ENCODE measurements at regions not wholly inside any gene's neighbourhood (a gene's known extent, or its start where the extent isn't known, plus 50 kb on each side); places are given as distances from the start of the nearest gene placed in this dataset.
A peak's percentile ranks its signal among the peaks of the same experiment; 100 is the strongest.
"Not testable (repeated sequence)": the region's sequence is repeated elsewhere in the genome, so short reads cannot be mapped to it uniquely, and the experiment has no call there.

- peaks cover 47% of the 10 kb centered on the region for H3K4me1 Mint-ChIP-seq (ENCODE audit: low read depth)
- peaks cover 2% of the 10 kb centered on the region; the same call in 1 of the 2 replicates for H3K27me3 Mint-ChIP-seq (ENCODE audit: insufficient read depth)
- DNase-seq: no peak
- H3K27ac Mint-ChIP-seq: no peak overlapping the region
- H3K9me3 Mint-ChIP-seq: no peaks in the 10 kb centered on the region
- no peak for TF ChIP-seq CTCF (IDR thresholded peaks at IDR 0.05)
- no peaks in the 10 kb centered on the region for H3K36me3 Mint-ChIP-seq (ENCODE audit: low read depth)
- H3K4me3 Mint-ChIP-seq: 0 out of 2 replicates have a peak overlapping the region, but pooled peaks have one; percentile 11
Observed at GRCh38 chr4:19030536-19030935, 1009.0 kb upstream of the LCORL start.

- H3K9me3 Mint-ChIP-seq: no peaks in the 10 kb centered on the region
- peak; percentile 22 for DNase-seq
- H3K4me1 Mint-ChIP-seq (ENCODE audit: low read depth): peaks cover 46% of the 10 kb centered on the region
- peaks cover 2% of the 10 kb centered on the region; the same call in 1 of the 2 replicates for H3K27me3 Mint-ChIP-seq (ENCODE audit: insufficient read depth)
- H3K27ac Mint-ChIP-seq: peak overlapping the region; percentile 15; the same call in 1 of the 2 replicates
- H3K4me3 Mint-ChIP-seq: peak overlapping the region; percentile 57
- no peaks in the 10 kb centered on the region for H3K36me3 Mint-ChIP-seq (ENCODE audit: low read depth)
- TF ChIP-seq CTCF (IDR thresholded peaks at IDR 0.05): no peak
Observed at GRCh38 chr4:19030048-19030447, 1008.5 kb upstream of the LCORL start.

GRCh38 chr4:19026281-19026680 lies 1004.7 kb upstream of the LCORL start:
- H3K27me3 Mint-ChIP-seq (ENCODE audit: insufficient read depth): peaks cover 2% of the 10 kb centered on the region; the same call in 1 of the 2 replicates
- H3K4me3 Mint-ChIP-seq: no peak overlapping the region
- H3K9me3 Mint-ChIP-seq: no peaks in the 10 kb centered on the region
- no peak for DNase-seq
- peaks cover 30% of the 10 kb centered on the region for H3K4me1 Mint-ChIP-seq (ENCODE audit: low read depth)
- TF ChIP-seq CTCF (IDR thresholded peaks at IDR 0.05): peak; percentile 54
- H3K36me3 Mint-ChIP-seq (ENCODE audit: low read depth): no peaks in the 10 kb centered on the region
- no peak overlapping the region for H3K27ac Mint-ChIP-seq

- H3K4me3 Mint-ChIP-seq: no peak overlapping the region
- peaks cover 2% of the 10 kb centered on the region; the same call in 1 of the 2 replicates for H3K27me3 Mint-ChIP-seq (ENCODE audit: insufficient read depth)
- no peaks in the 10 kb centered on the region for H3K36me3 Mint-ChIP-seq (ENCODE audit: low read depth)
- no peak for TF ChIP-seq CTCF (IDR thresholded peaks at IDR 0.05)
- peaks cover 18% of the 10 kb centered on the region for H3K4me1 Mint-ChIP-seq (ENCODE audit: low read depth)
- no peaks in the 10 kb centered on the region for H3K9me3 Mint-ChIP-seq
- no peak for DNase-seq
- no peak overlapping the region for H3K27ac Mint-ChIP-seq
Observed at GRCh38 chr4:19025031-19025430, 1003.5 kb upstream of the LCORL start.

- H3K4me3 Mint-ChIP-seq: no peak overlapping the region
- H3K27ac Mint-ChIP-seq: no peak overlapping the region
- H3K4me1 Mint-ChIP-seq (ENCODE audit: low read depth): peaks cover 8% of the 10 kb centered on the region; the same call in 1 of the 2 replicates
- H3K36me3 Mint-ChIP-seq (ENCODE audit: low read depth): no peaks in the 10 kb centered on the region
- TF ChIP-seq CTCF (IDR thresholded peaks at IDR 0.05): no peak
- H3K9me3 Mint-ChIP-seq: no peaks in the 10 kb centered on the region
- no peak for DNase-seq
- H3K27me3 Mint-ChIP-seq (ENCODE audit: insufficient read depth): peaks cover 2% of the 10 kb centered on the region; the same call in 1 of the 2 replicates
Observed at GRCh38 chr4:19024047-19024446, 1002.5 kb upstream of the LCORL start.

- no peak for TF ChIP-seq CTCF (IDR thresholded peaks at IDR 0.05)
- Mint-ChIP-seq H3K27ac (no peak overlapping the region), H3K36me3 (ENCODE audit: low read depth) (no peaks in the 10 kb centered on the region), H3K4me3 (no peak overlapping the region), H3K9me3 (no peaks in the 10 kb centered on the region), H3K4me1 (ENCODE audit: low read depth) (peaks cover 6% of the 10 kb centered on the region; the same call in 1 of the 2 replicates), H3K27me3 (ENCODE audit: insufficient read depth) (no peaks in the 10 kb centered on the region)
- no peak for DNase-seq
Observed at GRCh38 chr4:19021617-19022016, 1000.1 kb upstream of the LCORL start.

- H3K27ac Mint-ChIP-seq; H3K36me3 Mint-ChIP-seq (ENCODE audit: low read depth); H3K4me1 Mint-ChIP-seq (ENCODE audit: low read depth); H3K4me3 Mint-ChIP-seq; H3K27me3 Mint-ChIP-seq (ENCODE audit: insufficient read depth); DNase-seq; H3K9me3 Mint-ChIP-seq: not testable (repeated sequence)
Observed at GRCh38 chr4:19016550-19016949, 995.0 kb upstream of the LCORL start.
